ENCODE measurements at regions not wholly inside any gene's neighbourhood (a gene's known extent, or its start where the extent isn't known, plus 50 kb on each side); places are given as distances from the start of the nearest gene placed in this dataset.

GRCh38 chr4:23348789-23349498 lies 540.9 kb downstream of the PPARGC1A start:
- intact Hi-C loops (cut with DNase I) = no loop called here
- Histone ChIP-seq H3K27me3 (replicated peaks; ENCODE audit: insufficient read depth) (no peaks in the 10 kb centered on the region), H3K4me3 (no peak overlapping the region), H3K36me3 (no peaks in the 10 kb centered on the region), H3K4me1 (replicated peaks) (no peaks in the 10 kb centered on the region), H3K9me3 (no peaks in the 10 kb centered on the region), H3K27ac (no peak overlapping the region)
- TF ChIP-seq POLR2A (IDR thresholded peaks at IDR 0.05) (no peak), POLR2AphosphoS5 (IDR thresholded peaks at IDR 0.05) (no peak), CTCF (IDR thresholded peaks at IDR 0.05) (no peak)
- 82% methylated on average over 2 of the region's 2 CpGs for WGBS
- DNase-seq (ENCODE audit: low spot score) = no peak

- H3K9me3 ChIP-seq = no peaks in the 10 kb centered on the region
- H3K27ac ChIP-seq = no peak overlapping the region
- DNase-seq (ENCODE audit: low spot score) = no peak
- H3K4me3 ChIP-seq = no peak overlapping the region
- intact Hi-C loops (cut with DNase I) = no loop called here
- no peaks in the 10 kb centered on the region for H3K27me3 ChIP-seq (replicated peaks; ENCODE audit: insufficient read depth)
- H3K4me1 ChIP-seq (replicated peaks) = no peaks in the 10 kb centered on the region
- 68% methylated on average over 2 of the region's 2 CpGs for WGBS
- H3K36me3 ChIP-seq = no peaks in the 10 kb centered on the region
- TF ChIP-seq POLR2A (IDR thresholded peaks at IDR 0.05) = no peak
- TF ChIP-seq POLR2AphosphoS5 (IDR thresholded peaks at IDR 0.05) = no peak
- no peak for TF ChIP-seq CTCF (IDR thresholded peaks at IDR 0.05)
Observed at GRCh38 chr4:23337292-23337691, 552.6 kb downstream of the PPARGC1A start.

GRCh38 chr4:23333946-23334878 lies 555.6 kb downstream of the PPARGC1A start:
- Histone ChIP-seq H3K9me3 (no peaks in the 10 kb centered on the region), H3K36me3 (no peaks in the 10 kb centered on the region), H3K4me3 (no peak overlapping the region), H3K27ac (no peak overlapping the region), H3K27me3 (replicated peaks; ENCODE audit: insufficient read depth) (no peaks in the 10 kb centered on the region), H3K4me1 (replicated peaks) (no peaks in the 10 kb centered on the region)
- no peak for TF ChIP-seq CTCF (IDR thresholded peaks at IDR 0.05)
- DNase-seq (ENCODE audit: low spot score) = no peak
- intact Hi-C loops (cut with DNase I) = no loop called here
- WGBS = 33% methylated on average over 5 of the region's 5 CpGs

GRCh38 chr4:23333556-23333945 lies 556.3 kb downstream of the PPARGC1A start:
- 74% methylated on average over 5 of the region's 5 CpGs for WGBS
- Histone ChIP-seq H3K4me3 (no peak overlapping the region), H3K9me3 (no peaks in the 10 kb centered on the region), H3K4me1 (replicated peaks) (no peaks in the 10 kb centered on the region), H3K36me3 (no peaks in the 10 kb centered on the region), H3K27me3 (replicated peaks; ENCODE audit: insufficient read depth) (no peaks in the 10 kb centered on the region), H3K27ac (no peak overlapping the region)
- no peak for DNase-seq (ENCODE audit: low spot score)
- intact Hi-C loops (cut with DNase I) = no loop called here
- TF ChIP-seq POLR2AphosphoS5 (IDR thresholded peaks at IDR 0.05) (no peak), POLR2A (IDR thresholded peaks at IDR 0.05) (no peak), CTCF (IDR thresholded peaks at IDR 0.05) (no peak)

All from prostate gland (tissue), 2 donors.